AG10803 (cell line): ENCODE measurements at regions not wholly inside any gene's neighbourhood (a gene's known extent, or its start where the extent isn't known, plus 50 kb on each side); places are given as distances from the start of the nearest gene placed in this dataset.

ENCODE experiments used
- DNase-seq: peaks from one replicate; pipeline ENCODE4 v3.0.0; 2010; ENCODE audit warnings: low read depth
- H3K4me3 ChIP-seq: 2 replicates; pipeline ENCODE4 v1.5.1; 2011; ENCODE audit warnings: mild to moderate bottlenecking, low read length, control low read depth
- CTCF ChIP-seq: conservative IDR thresholded peaks from 2 replicates; pipeline ENCODE4 v1.5.1; 2011; ENCODE audit warnings: mild to moderate bottlenecking, low read length, control low read depth, inconsistent platforms

GRCh38 chr7:121544238-121544637, 148.1 kb upstream of the FAM3C start:
- DNase-seq, result no peak
- TF ChIP-seq CTCF, result no peak
- H3K4me3 ChIP-seq, result no peak overlapping the region

GRCh38 chr7:121541457-121541856, 145.3 kb upstream of the FAM3C start:
- no peak for TF ChIP-seq CTCF
- no peak overlapping the region for H3K4me3 ChIP-seq
- DNase-seq, result no peak

DNA sequence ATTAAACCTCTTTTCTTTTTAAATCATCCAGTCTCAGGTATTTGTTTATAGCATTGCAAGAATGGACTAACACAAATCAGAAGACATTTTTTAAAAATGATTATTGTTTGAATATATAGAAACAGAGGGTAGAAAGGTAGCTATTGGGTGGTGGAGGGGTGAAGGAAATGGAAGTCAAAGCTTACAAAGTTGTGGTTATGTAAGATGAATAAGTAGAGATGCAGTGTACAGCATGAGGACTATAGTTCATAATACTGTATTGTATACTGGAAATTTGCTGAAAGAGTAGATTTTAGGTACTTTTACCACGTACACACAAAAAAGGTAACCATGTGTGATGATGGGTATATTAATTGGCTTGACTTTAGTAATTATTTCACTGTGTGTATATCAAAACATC, 144.0 kb upstream of the FAM3C start:
- no peak overlapping the region for H3K4me3 ChIP-seq
- no peak for DNase-seq
- no peak for TF ChIP-seq CTCF

- no peak for TF ChIP-seq CTCF
These were observed 140.9 kb upstream of the FAM3C start for GRCh38 chr7:121537031-121537430.

DNA sequence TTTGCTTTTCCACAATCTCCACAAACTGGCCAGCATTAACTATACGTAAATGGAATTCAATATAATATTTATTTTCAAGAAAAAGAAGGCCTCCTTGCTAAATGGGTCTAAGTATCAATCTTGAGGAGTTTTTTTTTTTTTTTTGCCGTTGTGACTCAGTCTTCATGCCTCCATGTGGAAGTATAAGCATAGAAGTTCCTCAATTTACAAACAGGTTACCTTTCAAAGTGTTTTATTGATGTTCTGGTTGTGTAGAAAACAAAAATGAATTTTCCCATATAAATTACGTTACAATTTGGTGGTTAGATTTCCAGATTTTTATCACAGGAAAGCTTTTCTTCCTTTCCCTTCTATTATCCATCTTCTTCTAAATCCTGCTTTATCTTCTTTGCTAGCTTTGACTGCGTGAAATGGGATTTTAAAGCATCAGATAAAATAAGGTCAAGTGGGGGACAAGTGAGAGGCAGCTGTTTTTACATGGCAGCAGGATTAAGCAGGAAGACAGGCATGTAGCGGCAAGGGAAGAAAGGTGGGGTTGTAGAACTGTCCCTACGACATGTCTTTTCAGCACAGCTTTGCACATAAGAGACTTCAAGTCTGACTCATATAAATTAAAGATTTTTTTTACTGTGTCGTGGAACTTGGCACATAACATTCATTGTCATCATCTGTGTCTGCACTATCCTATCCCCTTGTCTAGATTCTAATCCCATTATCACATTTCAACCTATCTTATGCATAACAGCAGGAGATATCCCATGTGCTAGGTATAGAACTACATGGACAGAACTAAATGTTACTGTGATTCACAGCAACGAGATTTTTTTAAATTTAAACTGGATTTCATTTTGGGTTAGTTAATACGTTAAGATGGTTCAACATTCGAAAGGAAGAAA, 135.3 kb upstream of the FAM3C start:
- DNase-seq, result no peak
- H3K4me3 ChIP-seq, result no peak overlapping the region
- no peak for TF ChIP-seq CTCF

More at GRCh38 chr7:121537031-121537430, 140.9 kb upstream of the FAM3C start:
- no peak for DNase-seq
- H3K4me3 ChIP-seq, result no peak overlapping the region

DNA sequence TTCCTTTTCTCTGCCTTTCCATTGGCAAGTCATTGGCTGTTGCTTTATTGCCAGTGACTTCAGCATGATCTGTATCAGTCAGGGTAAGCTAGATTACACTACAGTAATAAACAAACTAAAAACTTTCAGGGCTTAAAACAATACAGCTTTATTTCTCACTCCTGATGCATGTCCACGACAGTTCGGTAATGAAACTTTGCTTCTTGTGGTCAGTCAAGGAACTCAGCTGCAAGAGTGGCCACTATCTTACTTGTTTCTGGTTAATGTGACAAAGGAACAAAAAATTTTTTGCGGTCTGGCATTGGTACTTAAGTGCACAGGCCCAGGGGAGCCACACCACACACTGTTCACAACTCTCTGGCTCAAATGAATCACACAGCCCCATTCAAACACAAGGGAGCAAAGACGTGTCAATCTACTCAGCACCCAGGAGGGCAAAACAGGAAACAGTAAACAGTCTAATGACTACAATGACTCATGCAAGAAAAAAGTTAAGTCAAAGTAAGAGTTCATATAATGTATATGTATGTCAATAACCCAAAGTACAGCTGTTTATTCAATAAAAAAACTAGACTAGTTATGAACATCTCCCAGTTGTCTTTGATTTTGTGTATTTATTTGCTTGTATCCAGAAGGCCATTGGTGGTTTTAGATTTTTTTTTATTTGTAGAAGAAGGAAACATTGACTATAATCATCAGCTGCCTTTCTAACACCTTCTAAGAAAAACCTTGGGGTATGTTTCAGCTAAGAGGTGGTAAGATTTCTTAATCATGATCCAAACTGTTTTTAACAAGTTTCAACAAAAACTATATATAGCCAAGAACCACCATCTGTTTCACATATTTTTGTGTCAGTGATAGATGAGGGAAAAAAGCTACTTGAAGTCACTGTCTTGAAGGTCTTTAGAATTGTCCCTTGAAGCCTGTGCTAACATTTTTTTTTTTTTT, 134.4 kb upstream of the FAM3C start:
- no peak overlapping the region for H3K4me3 ChIP-seq
- TF ChIP-seq CTCF, result peak; percentile 12; the same call in 1 of the 2 replicates
- peak; percentile 99 for DNase-seq
